Muscle layer of duodenum (tissue), 2 donors: ENCODE measurements at regions not wholly inside any gene's neighbourhood (a gene's known extent, or its start where the extent isn't known, plus 50 kb on each side); places are given as distances from the start of the nearest gene placed in this dataset.

ENCODE experiments used
- H3K27ac ChIP-seq: one replicate; pipeline ENCODE4 v1.7.0; 2013; ENCODE audit warnings: mild to moderate bottlenecking, low read length
- H3K27me3 ChIP-seq: one replicate; pipeline ENCODE4 v1.7.0; 2013; ENCODE audit warnings: low read depth, mild to moderate bottlenecking, control low read depth, low read length
- H3K36me3 ChIP-seq, 2 donors: one replicate each; pipeline ENCODE4 v1.7.0; 2013; ENCODE audit warnings: low read length in 2 of 2, control low read depth in 1 of 2, mild to moderate bottlenecking in 1 of 2; ENCODE audit not compliant: insufficient read depth in 2 of 2, control insufficient read depth in 1 of 2
- H3K4me1 ChIP-seq, 2 donors: one replicate each; pipeline ENCODE4 v1.7.0; 2013; ENCODE audit warnings: low read length in 2 of 2, mild to moderate bottlenecking in 2 of 2, control low read depth in 1 of 2, moderate library complexity in 1 of 2; ENCODE audit not compliant: insufficient read depth in 2 of 2, control insufficient read depth in 1 of 2
- H3K4me3 ChIP-seq, 2 donors: one replicate each; pipeline ENCODE4 v1.7.0; 2013; ENCODE audit warnings: low read length in 2 of 2, low read depth in 1 of 2, mild to moderate bottlenecking in 1 of 2
- H3K9me3 ChIP-seq, 2 donors: one replicate each; pipeline ENCODE4 v1.7.0; 2013; ENCODE audit warnings: low read length in 2 of 2, control low read depth in 1 of 2, mild to moderate bottlenecking in 1 of 2; ENCODE audit not compliant: control insufficient read depth in 1 of 2
- donor health status: healthy.

DNA sequence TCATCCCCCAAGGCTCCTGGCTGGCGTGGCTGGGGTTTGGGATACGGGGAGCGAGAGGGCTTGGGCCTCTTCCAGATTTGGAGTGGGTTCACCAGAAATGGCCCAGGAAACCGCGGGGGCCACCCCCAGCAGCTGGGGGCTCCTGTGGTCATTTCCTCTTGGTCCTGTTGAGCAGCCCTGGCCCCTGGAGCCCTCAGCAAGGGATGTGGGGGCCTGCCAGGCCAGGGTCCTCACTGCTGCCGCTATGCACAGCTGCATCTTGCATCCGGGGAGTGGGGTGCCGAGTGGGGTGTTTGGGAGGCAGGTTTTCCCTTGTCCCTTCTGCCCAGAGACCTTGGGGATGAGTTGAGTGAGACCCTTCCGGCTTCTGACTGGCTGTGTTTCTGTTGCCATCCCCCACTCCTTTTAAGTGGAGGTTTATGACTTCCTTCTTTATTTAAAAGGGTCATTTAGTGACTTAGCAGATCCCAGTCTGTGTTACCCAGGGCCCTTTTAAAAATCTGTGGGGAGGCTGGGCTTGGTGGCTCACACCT is 319.8 kb downstream of the SEC14L1 start:
- H3K27me3 ChIP-seq: no peaks in the 10 kb centered on the region
- H3K4me1 ChIP-seq: peaks cover 8 to 15% of the 10 kb centered on the region in 2 donors
- no peak overlapping the region for H3K4me3 ChIP-seq
- H3K27ac ChIP-seq: peak overlapping the region; percentile 79
- H3K9me3 ChIP-seq: no peaks in the 10 kb centered on the region
- no peaks in the 10 kb centered on the region for H3K36me3 ChIP-seq

DNA sequence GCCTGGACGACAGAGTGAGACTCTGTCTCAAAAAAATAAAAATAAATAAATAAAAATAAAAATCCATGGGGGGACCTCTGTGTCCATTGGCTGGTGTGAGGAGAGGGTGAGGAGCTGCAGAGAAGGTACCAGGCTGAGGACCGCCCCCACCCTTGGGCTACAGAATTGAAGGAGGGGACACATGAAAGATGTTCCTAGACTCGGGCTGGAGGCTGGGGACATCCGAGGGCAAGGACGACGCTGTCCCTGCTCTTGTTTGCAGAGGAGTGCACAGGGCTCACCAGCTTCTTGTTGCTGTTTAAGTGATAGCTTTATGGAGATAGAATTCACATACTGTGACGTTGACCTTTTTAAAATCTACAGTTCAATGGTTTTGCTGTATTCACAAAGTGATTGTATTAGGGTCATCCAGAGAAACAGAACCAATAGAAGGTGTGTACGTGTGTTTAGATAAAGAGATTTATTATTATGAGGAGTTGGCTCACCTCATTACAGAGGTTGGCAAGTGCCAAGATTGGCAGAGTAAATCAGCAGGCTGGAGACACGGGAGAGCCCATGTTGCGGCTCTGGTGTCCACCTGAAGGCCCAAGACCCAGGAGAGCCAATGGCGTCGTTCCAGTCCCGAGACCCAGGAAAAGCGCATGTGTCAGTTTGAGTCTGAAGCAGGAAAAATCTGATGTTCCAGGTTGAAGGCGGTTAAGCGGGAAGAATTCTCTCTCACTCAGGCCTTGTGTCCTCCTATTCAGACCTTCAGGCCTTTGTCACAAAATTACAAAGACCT is 320.7 kb downstream of the SEC14L1 start:
- H3K36me3 ChIP-seq: no peaks in the 10 kb centered on the region
- peak overlapping the region in 1 of 2 donors; percentile 16 for H3K4me3 ChIP-seq
- H3K27me3 ChIP-seq: no peaks in the 10 kb centered on the region
- peaks cover 13 to 23% of the 10 kb centered on the region in 2 donors for H3K4me1 ChIP-seq
- no peaks in the 10 kb centered on the region for H3K9me3 ChIP-seq
- H3K27ac ChIP-seq: peak overlapping the region; percentile 74

DNA sequence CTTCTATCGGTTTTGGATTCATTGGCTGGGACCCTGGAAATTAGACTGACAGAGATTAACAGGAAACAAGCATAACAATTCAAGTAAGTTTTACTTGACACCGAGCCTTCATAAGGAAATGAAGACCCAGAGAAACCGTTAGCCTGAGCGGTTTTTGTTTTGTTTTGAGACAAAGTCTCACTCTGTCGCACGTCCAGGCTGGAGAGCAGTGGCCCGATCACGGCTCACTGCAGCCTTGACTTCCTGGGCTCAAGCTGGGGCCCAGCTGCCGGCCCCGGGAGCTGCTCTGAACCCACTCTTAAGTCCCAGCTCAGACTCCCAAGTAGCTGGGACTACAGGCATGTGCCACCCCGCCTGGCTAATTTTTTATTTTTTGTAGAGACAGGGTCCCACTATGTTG is 321.3 kb downstream of the SEC14L1 start:
- Histone ChIP-seq H3K27me3 (no peaks in the 10 kb centered on the region), H3K4me1 (peaks cover 16 to 29% of the 10 kb centered on the region in 2 donors), H3K36me3 (no peaks in the 10 kb centered on the region), H3K9me3 (no peaks in the 10 kb centered on the region), H3K27ac (peak overlapping the region; percentile 74), H3K4me3 (peak overlapping the region in 1 of 2 donors; percentile 16)

DNA sequence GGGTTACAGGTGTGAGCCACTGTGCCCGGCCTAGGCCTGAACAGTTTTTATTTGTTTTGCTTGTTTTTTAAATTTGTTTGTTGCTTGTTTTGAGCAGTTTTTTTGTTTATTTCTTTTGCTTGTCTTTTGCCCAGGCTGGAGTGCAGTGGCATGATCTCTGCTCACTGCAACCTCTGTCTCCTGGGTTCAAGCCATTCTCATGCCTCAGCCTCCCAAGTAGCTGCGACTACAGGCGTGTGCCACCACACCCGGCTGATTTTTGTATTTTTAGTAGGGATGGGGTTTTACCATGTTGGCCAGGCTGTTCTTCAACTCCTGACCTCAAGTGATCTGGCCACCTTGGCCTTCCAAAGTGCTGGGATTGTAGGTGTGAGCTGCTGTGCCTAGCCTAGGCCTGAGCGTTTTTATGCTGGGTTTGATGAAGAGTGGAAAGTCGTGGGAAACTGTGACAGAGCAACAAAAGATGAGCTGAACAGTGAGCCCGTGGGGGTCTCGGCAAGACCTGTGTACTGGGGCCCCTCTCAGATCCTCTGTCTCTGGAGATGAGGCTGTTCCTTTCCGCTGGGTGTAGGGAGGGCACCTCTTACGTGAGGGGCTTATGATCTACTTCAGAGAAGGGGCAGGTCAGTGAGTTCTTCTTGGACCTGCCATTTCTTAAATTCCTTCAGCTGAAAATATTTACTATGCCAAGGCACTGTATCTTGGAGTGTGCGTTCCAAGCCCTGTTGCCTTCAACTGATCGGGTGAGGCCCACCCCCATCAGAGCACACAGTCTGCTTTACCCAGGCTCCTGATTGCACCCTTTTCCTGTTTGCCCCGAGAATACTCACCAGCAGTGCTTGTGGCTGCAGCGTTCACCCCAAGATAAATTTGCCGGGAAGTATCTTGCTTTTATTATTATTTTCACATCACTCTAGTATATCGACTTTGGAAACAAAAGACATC is 322.1 kb downstream of the SEC14L1 start:
- no peak overlapping the region for H3K4me3 ChIP-seq

DNA sequence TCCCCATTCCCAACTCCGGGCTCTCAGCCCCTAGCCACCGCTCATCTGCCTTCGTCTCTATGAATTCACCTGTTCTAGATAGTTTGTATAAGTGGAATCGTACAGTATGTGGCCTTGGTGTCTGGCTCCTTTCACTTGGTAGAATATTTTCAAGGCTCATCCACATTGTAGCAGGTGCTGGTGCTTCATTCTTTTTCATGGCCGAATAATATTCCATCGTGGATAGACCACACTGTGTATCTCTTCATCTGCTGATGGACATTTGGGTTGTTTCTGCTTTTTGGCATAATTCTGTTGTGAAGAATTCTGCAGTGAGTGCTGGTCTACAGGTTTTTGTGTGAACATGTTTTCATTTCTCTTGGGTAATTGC is 324.2 kb downstream of the SEC14L1 start:
- Histone ChIP-seq H3K9me3 (no peaks in the 10 kb centered on the region), H3K36me3 (no peaks in the 10 kb centered on the region), H3K27ac (peak overlapping the region; percentile 2), H3K4me1 (peaks cover 16 to 34% of the 10 kb centered on the region in 2 donors), H3K27me3 (no peaks in the 10 kb centered on the region), H3K4me3 (no peak overlapping the region)

More for the DNA sequence above, 322.1 kb downstream of the SEC14L1 start:
- no peaks in the 10 kb centered on the region for H3K36me3 ChIP-seq
- peaks cover 16 to 34% of the 10 kb centered on the region in 2 donors for H3K4me1 ChIP-seq
- no peaks in the 10 kb centered on the region for H3K27me3 ChIP-seq
- H3K27ac ChIP-seq: peak overlapping the region; percentile 74
- no peaks in the 10 kb centered on the region for H3K9me3 ChIP-seq

DNA sequence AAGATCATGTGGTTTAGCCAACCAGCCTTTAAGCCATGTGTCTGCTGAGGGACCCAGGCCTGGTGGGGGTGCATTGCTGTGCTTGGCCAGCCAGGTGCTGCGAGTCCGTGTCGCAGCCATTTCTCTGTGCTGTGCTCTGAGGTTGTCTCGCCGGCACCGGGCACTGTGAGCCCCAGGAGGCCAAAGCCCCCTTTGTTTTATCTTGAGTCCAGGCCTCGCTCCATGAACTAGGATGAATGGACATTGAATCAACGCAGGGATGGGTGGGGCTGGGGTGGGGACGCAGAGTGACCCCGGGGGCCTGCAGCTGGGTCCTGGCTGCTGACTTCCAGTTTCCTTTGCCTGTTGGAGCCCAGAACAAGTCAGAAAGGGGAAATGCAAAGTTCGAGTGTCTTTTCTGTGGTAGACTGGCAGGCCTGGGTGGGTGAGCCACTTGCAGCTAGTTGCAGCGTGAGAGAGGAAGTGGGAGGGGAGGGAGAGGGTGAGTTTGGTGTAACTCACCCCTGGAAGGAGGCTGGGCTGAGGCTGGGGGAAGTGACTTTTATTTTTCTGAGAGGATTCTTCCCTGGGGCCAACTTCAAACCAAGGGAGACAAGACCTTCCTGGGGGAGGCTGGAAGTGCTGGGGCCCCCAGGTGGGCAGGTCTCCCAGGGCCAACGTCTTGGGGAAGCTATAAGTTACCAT is 324.7 kb downstream of the SEC14L1 start:
- no peaks in the 10 kb centered on the region for H3K27me3 ChIP-seq
- H3K9me3 ChIP-seq: no peaks in the 10 kb centered on the region
- no peak overlapping the region for H3K4me3 ChIP-seq
- peak overlapping the region; percentile 39 for H3K27ac ChIP-seq
- no peaks in the 10 kb centered on the region for H3K36me3 ChIP-seq
- peaks cover 17 to 36% of the 10 kb centered on the region in 2 donors for H3K4me1 ChIP-seq

- Histone ChIP-seq H3K27ac (peak overlapping the region; percentile 39), H3K4me3 (no peak overlapping the region), H3K9me3 (no peaks in the 10 kb centered on the region), H3K27me3 (no peaks in the 10 kb centered on the region), H3K4me1 (peaks cover 24 to 42% of the 10 kb centered on the region in 2 donors), H3K36me3 (no peaks in the 10 kb centered on the region)
Measured at GRCh38 chr17:77466140-77466539, 325.4 kb downstream of the SEC14L1 start.

DNA sequence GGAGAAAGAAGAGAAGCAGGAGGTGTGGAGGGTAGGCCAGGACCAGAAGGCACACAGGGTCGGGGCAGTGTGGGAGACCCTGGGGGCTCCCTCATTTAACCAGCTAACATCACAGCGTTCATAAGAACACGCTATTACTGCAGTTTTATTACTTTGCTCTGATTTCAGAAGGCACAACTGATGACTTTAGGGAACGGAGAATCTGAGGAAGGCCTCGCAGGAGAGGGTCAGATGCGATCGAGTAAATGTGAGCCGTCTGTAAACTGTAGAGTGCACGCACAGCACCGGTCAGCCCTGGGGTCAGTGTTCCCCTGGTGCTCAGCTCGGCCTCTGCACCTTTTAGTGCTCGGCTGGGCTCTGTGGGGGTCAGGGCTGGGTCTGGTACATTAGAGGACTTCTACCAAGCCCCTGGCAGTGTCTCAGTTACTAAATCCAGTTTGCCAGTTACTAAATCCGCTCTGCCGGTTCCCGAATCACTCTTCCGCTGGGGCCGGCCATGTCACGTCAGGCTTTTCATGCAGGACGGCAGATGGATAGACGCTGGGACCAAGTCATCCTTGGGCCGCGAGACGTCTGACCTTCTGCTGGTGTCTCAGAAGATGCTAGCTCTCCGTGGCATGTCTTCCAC is 325.9 kb downstream of the SEC14L1 start:
- H3K4me3 ChIP-seq: no peak overlapping the region
- H3K27ac ChIP-seq: peak overlapping the region; percentile 39
- no peaks in the 10 kb centered on the region for H3K27me3 ChIP-seq
- no peaks in the 10 kb centered on the region for H3K9me3 ChIP-seq
- H3K36me3 ChIP-seq: no peaks in the 10 kb centered on the region
- H3K4me1 ChIP-seq: peaks cover 24 to 47% of the 10 kb centered on the region in 2 donors

DNA sequence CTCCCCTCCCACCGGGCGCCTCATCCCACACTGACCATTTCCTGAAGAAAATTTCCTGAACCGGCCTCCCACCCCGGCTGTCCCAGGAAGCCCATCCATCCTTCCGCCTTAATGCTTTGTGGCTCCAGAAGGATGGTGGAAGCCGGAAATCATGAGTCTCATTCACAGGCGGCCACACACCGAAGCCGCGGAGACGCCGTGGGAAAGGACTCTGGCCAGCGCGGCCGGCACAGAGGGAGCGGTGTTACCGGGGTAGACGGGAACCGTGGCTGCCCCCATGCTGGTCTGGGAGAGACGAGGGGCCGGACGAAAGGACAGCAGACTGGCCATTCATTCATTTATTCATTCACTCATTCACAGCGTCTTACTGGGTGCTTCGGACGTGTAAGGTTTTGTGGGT is 326.8 kb downstream of the SEC14L1 start:
- Histone ChIP-seq H3K4me3 (no peak overlapping the region), H3K9me3 (no peaks in the 10 kb centered on the region), H3K4me1 (peaks cover 30 to 48% of the 10 kb centered on the region in 2 donors), H3K36me3 (no peaks in the 10 kb centered on the region), H3K27ac (no peak overlapping the region), H3K27me3 (no peaks in the 10 kb centered on the region)

- no peaks in the 10 kb centered on the region for H3K36me3 ChIP-seq
- no peak overlapping the region for H3K27ac ChIP-seq
- no peak overlapping the region for H3K4me3 ChIP-seq
- peaks cover 43 to 62% of the 10 kb centered on the region in 2 donors for H3K4me1 ChIP-seq
- H3K27me3 ChIP-seq: no peaks in the 10 kb centered on the region
- no peaks in the 10 kb centered on the region for H3K9me3 ChIP-seq
Measured at GRCh38 chr17:77468897-77469296, 328.1 kb downstream of the SEC14L1 start.
